Endothelial cell (in vitro differentiated cells): ENCODE measurements at regions not wholly inside any gene's neighbourhood (a gene's known extent, or its start where the extent isn't known, plus 50 kb on each side); places are given as distances from the start of the nearest gene placed in this dataset.
"Not testable (repeated sequence)": the region's sequence is repeated elsewhere in the genome, so short reads cannot be mapped to it uniquely, and the experiment has no call there.

ENCODE experiments used
- DNase-seq: peaks from one replicate; pipeline ENCODE4 v3.0.0; 2021; ENCODE audit warnings: low spot score
- H3K27ac Mint-ChIP-seq: one replicate; pipeline ENCODE4 v1.8.0; 2021; ENCODE audit warnings: mixed read lengths, inconsistent platforms; ENCODE audit not compliant: unreplicated experiment
- H3K27me3 Mint-ChIP-seq: one replicate; pipeline ENCODE4 v1.8.0; 2021; ENCODE audit warnings: mild to moderate bottlenecking, moderate library complexity, mixed read lengths, inconsistent platforms; ENCODE audit not compliant: unreplicated experiment
- H3K36me3 Mint-ChIP-seq: one replicate; pipeline ENCODE4 v1.8.0; 2021; ENCODE audit warnings: mild to moderate bottlenecking, low read depth, mixed read lengths, inconsistent platforms; ENCODE audit not compliant: unreplicated experiment
- H3K4me1 Mint-ChIP-seq: one replicate; pipeline ENCODE4 v1.8.0; 2021; ENCODE audit warnings: mild to moderate bottlenecking, mixed read lengths, inconsistent platforms; ENCODE audit not compliant: unreplicated experiment
- H3K4me3 Mint-ChIP-seq: one replicate; pipeline ENCODE4 v1.8.0; 2021; ENCODE audit warnings: mild to moderate bottlenecking, mixed read lengths, inconsistent platforms; ENCODE audit not compliant: unreplicated experiment
- H3K9me3 Mint-ChIP-seq: one replicate; pipeline ENCODE4 v1.8.0; 2021; ENCODE audit warnings: mixed read lengths, inconsistent platforms; ENCODE audit not compliant: unreplicated experiment
- CTCF ChIP-seq: fragments of 200-600 bp; sonication (generic); IDR thresholded peaks from one replicate; pipeline ENCODE4 v1.5.0; 2021; ENCODE audit warnings: antibody characterized with exemption; ENCODE audit not compliant: unreplicated experiment

GRCh38 chr16:52350031-52350642 is 196.8 kb downstream of the TOX3 start:
- no peaks in the 10 kb centered on the region for H3K36me3 Mint-ChIP-seq
- DNase-seq: no peak
- no peak overlapping the region for H3K27ac Mint-ChIP-seq
- no peak overlapping the region for H3K4me3 Mint-ChIP-seq
- H3K4me1 Mint-ChIP-seq: no peaks in the 10 kb centered on the region
- H3K9me3 Mint-ChIP-seq: no peaks in the 10 kb centered on the region
- peaks cover 1% of the 10 kb centered on the region for H3K27me3 Mint-ChIP-seq
- no peak for TF ChIP-seq CTCF

GRCh38 chr16:52346709-52347108 is 200.2 kb downstream of the TOX3 start:
- H3K27me3 Mint-ChIP-seq: peaks cover 1% of the 10 kb centered on the region
- no peak for DNase-seq
- H3K4me1 Mint-ChIP-seq: no peaks in the 10 kb centered on the region
- no peaks in the 10 kb centered on the region for H3K9me3 Mint-ChIP-seq
- no peak overlapping the region for H3K4me3 Mint-ChIP-seq
- no peak for TF ChIP-seq CTCF
- no peak overlapping the region for H3K27ac Mint-ChIP-seq
- no peaks in the 10 kb centered on the region for H3K36me3 Mint-ChIP-seq

- H3K4me3 Mint-ChIP-seq, H3K27me3 Mint-ChIP-seq, H3K36me3 Mint-ChIP-seq, H3K27ac Mint-ChIP-seq, DNase-seq, H3K4me1 Mint-ChIP-seq, H3K9me3 Mint-ChIP-seq: not testable (repeated sequence)
Measured at GRCh38 chr16:52333673-52334072, 213.3 kb downstream of the TOX3 start.

GRCh38 chr16:52320930-52321439 is 226.0 kb downstream of the TOX3 start:
- H3K27me3 Mint-ChIP-seq: no peaks in the 10 kb centered on the region
- no peaks in the 10 kb centered on the region for H3K36me3 Mint-ChIP-seq
- H3K4me1 Mint-ChIP-seq: no peaks in the 10 kb centered on the region
- DNase-seq: no peak
- no peak overlapping the region for H3K4me3 Mint-ChIP-seq
- H3K27ac Mint-ChIP-seq: no peak overlapping the region
- H3K9me3 Mint-ChIP-seq: no peaks in the 10 kb centered on the region
- no peak for TF ChIP-seq CTCF

GRCh38 chr16:52318302-52319009 is 228.5 kb downstream of the TOX3 start:
- no peak overlapping the region for H3K4me3 Mint-ChIP-seq
- DNase-seq: no peak
- no peak for TF ChIP-seq CTCF

More at GRCh38 chr16:52318302-52319009, 228.5 kb downstream of the TOX3 start:
- H3K36me3 Mint-ChIP-seq: no peaks in the 10 kb centered on the region
- H3K9me3 Mint-ChIP-seq: no peaks in the 10 kb centered on the region
- peaks cover 5% of the 10 kb centered on the region for H3K4me1 Mint-ChIP-seq
- no peaks in the 10 kb centered on the region for H3K27me3 Mint-ChIP-seq
- no peak overlapping the region for H3K27ac Mint-ChIP-seq
